CD4-positive, alpha-beta T cell (primary cell): ENCODE measurements at regions not wholly inside any gene's neighbourhood (a gene's known extent, or its start where the extent isn't known, plus 50 kb on each side); places are given as distances from the start of the nearest gene placed in this dataset.

ENCODE experiments used
- ATAC-seq: fragments of 200-7000 bp; cut with Tn5 transposase; one replicate; pipeline ENCODE4 v1.10.0; 2022; ENCODE audit warnings: mild to moderate bottlenecking; ENCODE audit not compliant: poor library complexity
- CTCF ChIA-PET: fragments of 350-600 bp; sonication (Branson Sonifier 250); formaldehyde crosslinking; loops from one replicate; lab custom pipeline; 2021; ENCODE audit warnings: antibody characterized with exemption, inconsistent platforms; lab: Charles Lee
- POLR2A ChIA-PET: fragments of 350-600 bp; sonication (Branson Sonifier 250); formaldehyde crosslinking; loops from one replicate; lab custom pipeline; 2021; ENCODE audit warnings: antibody characterized with exemption, inconsistent platforms; lab: Charles Lee
- DNase-seq, 14 experiments: peaks; one replicate each; pipeline ENCODE4 v3.0.0-alpha.2; 2013 to 2020; ENCODE audit warnings: mixed read lengths in 2 of 14
- H3K27ac ChIP-seq, 2 donors: one replicate each; pipeline versions ENCODE4 v1.5.1 to v1.7.0; 2013; ENCODE audit warnings: low read length in 2 of 2, low read depth in 1 of 2, mild to moderate bottlenecking in 1 of 2
- H3K27me3 ChIP-seq, 2 experiments: 1 replicate in 1 of 2; 2 replicates in 1 of 2; pipeline versions ENCODE4 v1.6.1 to v1.7.0; 2013; ENCODE audit warnings: low read length in 2 of 2, control low read depth in 1 of 2, mild to moderate bottlenecking in 1 of 2, moderate library complexity in 1 of 2; ENCODE audit not compliant: insufficient read depth in 2 of 2, control insufficient read depth in 1 of 2
- H3K36me3 ChIP-seq: one replicate; pipeline ENCODE4 v1.6.1; 2013; ENCODE audit warnings: low read length, control low read depth; ENCODE audit not compliant: insufficient read depth
- H3K4me1 ChIP-seq: one replicate; pipeline ENCODE4 v1.6.1; 2013; ENCODE audit warnings: low read length, control low read depth; ENCODE audit not compliant: insufficient read depth
- H3K4me3 ChIP-seq: one replicate; pipeline ENCODE4 v1.5.1; 2013; ENCODE audit warnings: mild to moderate bottlenecking, low read length, moderate library complexity
- H3K9me3 ChIP-seq, 2 experiments: 1 replicate in 1 of 2; 2 replicates in 1 of 2; pipeline versions ENCODE4 v1.6.1 to v1.7.0; 2013; ENCODE audit warnings: low read length in 2 of 2, mild to moderate bottlenecking in 2 of 2, control low read depth in 1 of 2, moderate library complexity in 1 of 2; ENCODE audit not compliant: control insufficient read depth in 1 of 2, insufficient read depth in 1 of 2
- H3K27ac Mint-ChIP-seq: one replicate; pipeline ENCODE4 v1.8.0; 2020; ENCODE audit warnings: mixed read lengths
- H3K27me3 Mint-ChIP-seq: one replicate; pipeline ENCODE4 v1.8.0; 2021; ENCODE audit warnings: mixed read lengths
- H3K36me3 Mint-ChIP-seq: one replicate; pipeline ENCODE4 v1.8.0; 2021; ENCODE audit warnings: low read depth, mixed read lengths
- H3K4me1 Mint-ChIP-seq: one replicate; pipeline ENCODE4 v1.8.0; 2021; ENCODE audit warnings: low read depth, mixed read lengths
- H3K4me3 Mint-ChIP-seq: one replicate; pipeline ENCODE4 v1.8.0; 2020; ENCODE audit warnings: mild to moderate bottlenecking, mixed read lengths
- H3K9me3 Mint-ChIP-seq: one replicate; pipeline ENCODE4 v1.8.0; 2020; ENCODE audit warnings: mixed read lengths
- intact Hi-C, 2 experiments: fragments of 100-400 bp; cut with DNase I in 1 of 2; cut with micrococcal nuclease in 1 of 2; formaldehyde crosslinking; loops; one replicate each; pipeline versions ENCODE4 v1.15.1 to v1.9.0; 2023 to 2025; cut with DNase I, micrococcal nuclease
- TF ChIP-seq, protein P1 (sequence below): fragments of 200-600 bp; IDR thresholded peaks from one replicate; pipeline ENCODE4 v1.8.0; 2022; ENCODE audit warnings: antibody characterized with exemption, mild to moderate bottlenecking

GRCh38 chr5:160918386-160918785 is 66.4 kb upstream of the ATP10B start:
- intact Hi-C loops = no loop called here
- no peaks in the 10 kb centered on the region for H3K9me3 Mint-ChIP-seq
- CTCF ChIA-PET = interaction anchor here (1.0 kb wide), 1 partner anchor 17 kb away, joined by 4 read pairs; no protein-coding TSS in a partner anchor

GRCh38 chr5:160906090-160906489 is 54.1 kb upstream of the ATP10B start:
- no peaks in the 10 kb centered on the region for H3K36me3 Mint-ChIP-seq
- Histone ChIP-seq H3K36me3 (no peaks in the 10 kb centered on the region), H3K27ac (no peak overlapping the region), H3K27me3 (no peaks in the 10 kb centered on the region), H3K4me1 (no peaks in the 10 kb centered on the region), H3K9me3 (no peaks in the 10 kb centered on the region), H3K4me3 (no peak overlapping the region)
- peaks cover 5% of the 10 kb centered on the region for H3K27me3 Mint-ChIP-seq
- H3K9me3 Mint-ChIP-seq = no peaks in the 10 kb centered on the region
- no peak overlapping the region for H3K27ac Mint-ChIP-seq
- DNase-seq = no peak
- ChIA-PET POLR2A (no interaction called here), CTCF (no interaction called here)
- H3K4me1 Mint-ChIP-seq = no peaks in the 10 kb centered on the region
- no peak for ATAC-seq
- TF ChIP-seq, protein P1, sequence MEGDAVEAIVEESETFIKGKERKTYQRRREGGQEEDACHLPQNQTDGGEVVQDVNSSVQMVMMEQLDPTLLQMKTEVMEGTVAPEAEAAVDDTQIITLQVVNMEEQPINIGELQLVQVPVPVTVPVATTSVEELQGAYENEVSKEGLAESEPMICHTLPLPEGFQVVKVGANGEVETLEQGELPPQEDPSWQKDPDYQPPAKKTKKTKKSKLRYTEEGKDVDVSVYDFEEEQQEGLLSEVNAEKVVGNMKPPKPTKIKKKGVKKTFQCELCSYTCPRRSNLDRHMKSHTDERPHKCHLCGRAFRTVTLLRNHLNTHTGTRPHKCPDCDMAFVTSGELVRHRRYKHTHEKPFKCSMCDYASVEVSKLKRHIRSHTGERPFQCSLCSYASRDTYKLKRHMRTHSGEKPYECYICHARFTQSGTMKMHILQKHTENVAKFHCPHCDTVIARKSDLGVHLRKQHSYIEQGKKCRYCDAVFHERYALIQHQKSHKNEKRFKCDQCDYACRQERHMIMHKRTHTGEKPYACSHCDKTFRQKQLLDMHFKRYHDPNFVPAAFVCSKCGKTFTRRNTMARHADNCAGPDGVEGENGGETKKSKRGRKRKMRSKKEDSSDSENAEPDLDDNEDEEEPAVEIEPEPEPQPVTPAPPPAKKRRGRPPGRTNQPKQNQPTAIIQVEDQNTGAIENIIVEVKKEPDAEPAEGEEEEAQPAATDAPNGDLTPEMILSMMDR = no peak
- intact Hi-C loops = no loop called here
- no peak overlapping the region for H3K4me3 Mint-ChIP-seq

More at GRCh38 chr5:160918386-160918785, 66.4 kb upstream of the ATP10B start:
- DNase-seq (no peak), ATAC-seq (no peak)
- H3K27ac Mint-ChIP-seq = no peak overlapping the region
- no peaks in the 10 kb centered on the region for H3K4me1 Mint-ChIP-seq
- Histone ChIP-seq H3K9me3 (no peaks in the 10 kb centered on the region), H3K27ac (no peak overlapping the region), H3K36me3 (no peaks in the 10 kb centered on the region), H3K4me3 (no peak overlapping the region), H3K27me3 (no peaks in the 10 kb centered on the region), H3K4me1 (no peaks in the 10 kb centered on the region)
- TF ChIP-seq, protein P1 = no peak
- H3K36me3 Mint-ChIP-seq = no peaks in the 10 kb centered on the region
- no peaks in the 10 kb centered on the region for H3K27me3 Mint-ChIP-seq
- H3K4me3 Mint-ChIP-seq = no peak overlapping the region
- POLR2A ChIA-PET = no interaction called here

DNA sequence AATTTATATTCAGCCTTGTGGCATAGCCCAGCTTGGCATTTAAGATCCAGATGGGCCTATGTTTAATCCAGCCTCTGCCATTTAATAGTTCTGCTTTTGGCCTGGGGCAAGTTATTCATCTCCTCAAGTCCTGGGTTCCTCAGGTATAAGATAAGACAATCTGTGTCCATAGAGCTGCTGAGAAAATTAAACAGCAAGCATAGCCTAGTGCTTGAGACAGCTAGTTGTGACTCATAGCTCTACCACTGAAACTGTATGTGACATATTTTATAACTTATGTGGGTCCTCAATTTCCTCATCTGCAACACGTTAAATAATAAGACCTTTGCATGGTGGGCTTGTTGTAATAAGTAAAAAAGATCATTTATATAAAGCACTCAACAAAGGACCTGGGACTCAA is 53.3 kb upstream of the ATP10B start:
- Mint-ChIP-seq H3K9me3 (no peaks in the 10 kb centered on the region), H3K36me3 (no peaks in the 10 kb centered on the region), H3K4me1 (no peaks in the 10 kb centered on the region), H3K4me3 (no peak overlapping the region), H3K27me3 (peaks cover 5% of the 10 kb centered on the region), H3K27ac (no peak overlapping the region)
- ChIA-PET POLR2A (no interaction called here), CTCF (no interaction called here)
- no peaks in the 10 kb centered on the region for H3K4me1 ChIP-seq
- H3K36me3 ChIP-seq = no peaks in the 10 kb centered on the region
- intact Hi-C loops = no loop called here
- ATAC-seq (no peak), DNase-seq (no peak)
- no peaks in the 10 kb centered on the region for H3K9me3 ChIP-seq
- no peak overlapping the region for H3K4me3 ChIP-seq
- TF ChIP-seq, protein P1 = no peak
- no peak overlapping the region for H3K27ac ChIP-seq
- no peaks in the 10 kb centered on the region for H3K27me3 ChIP-seq
